ENCODE measurements at regions not wholly inside any gene's neighbourhood (a gene's known extent, or its start where the extent isn't known, plus 50 kb on each side); places are given as distances from the start of the nearest gene placed in this dataset.

DNA sequence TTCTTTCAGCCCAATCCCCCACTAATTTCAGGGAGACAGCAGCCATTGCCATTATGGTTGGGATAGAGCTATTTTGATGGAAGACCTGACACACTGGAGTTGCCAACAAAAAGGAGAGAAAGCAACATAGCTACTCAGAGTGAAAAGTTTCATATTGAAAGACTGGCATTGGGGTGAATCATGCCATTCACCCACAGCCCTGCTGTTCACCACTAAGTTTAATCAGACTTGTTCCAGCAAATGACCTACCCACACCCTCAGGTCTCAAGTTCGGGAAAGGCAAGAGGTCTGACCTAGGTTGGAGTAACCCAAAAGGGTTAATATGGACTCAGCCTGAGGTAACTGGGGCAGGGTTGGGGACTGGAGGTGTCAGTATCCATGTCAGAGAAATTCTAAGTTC lies 169.2 kb downstream of the PAWR start:
- TF ChIP-seq CTCF (IDR thresholded peaks at IDR 0.05) (no peak), SIN3A (IDR thresholded peaks at IDR 0.05; ENCODE audit: borderline replicate concordance, insufficient read depth, low read depth, low read length) (no peak), POLR2AphosphoS5 (IDR thresholded peaks at IDR 0.05; ENCODE audit: low read depth, low read length) (no peak), TCF7L2 (IDR thresholded peaks at IDR 0.05; ENCODE audit: low read depth, low read length) (no peak)

All from Panc1 (cell line).